AG04449 (cell line): ENCODE measurements at regions not wholly inside any gene's neighbourhood (a gene's known extent, or its start where the extent isn't known, plus 50 kb on each side); places are given as distances from the start of the nearest gene placed in this dataset.

Source experiments
- CTCF ChIA-PET: fragments of 350-600 bp; formaldehyde crosslinking; extraction: SDS; loops from one replicate; lab custom pipeline; 2021; ENCODE audit warnings: antibody characterized with exemption; lab: Yijun Ruan, JAX
- POLR2A ChIA-PET: fragments of 400-600, 350-600 bp; formaldehyde crosslinking; extraction: SDS; loops from one replicate; lab custom pipeline; 2020; ENCODE audit warnings: antibody characterized with exemption, inconsistent platforms; lab: Yijun Ruan, JAX
- DNase-seq: peaks from one replicate; pipeline ENCODE4 v3.0.0-alpha.2; 2010; ENCODE audit warnings: low read depth, low spot score
- H3K4me3 ChIP-seq: 2 replicates; pipeline ENCODE4 v1.5.1; 2011; ENCODE audit warnings: low read depth, mild to moderate bottlenecking, control low read depth, low read length
- CTCF ChIP-seq: IDR thresholded peaks from one replicate; pipeline ENCODE4 v1.5.1; 2011; ENCODE audit warnings: mild to moderate bottlenecking, moderate library complexity, low read length, control low read depth, inconsistent platforms; ENCODE audit not compliant: insufficient read depth; ENCODE audit errors: missing control alignments

GRCh38 chr3:155239960-155240359, 53.5 kb downstream of the STRIT1 start:
- POLR2A ChIA-PET = no interaction called here
- TF ChIP-seq CTCF = no peak
- DNase-seq = no peak
- CTCF ChIA-PET = no interaction called here
- H3K4me3 ChIP-seq = no peak overlapping the region

GRCh38 chr3:155238845-155239244, 54.6 kb downstream of the STRIT1 start:
- H3K4me3 ChIP-seq = no peak overlapping the region
- no peak for DNase-seq
- TF ChIP-seq CTCF = no peak
- ChIA-PET POLR2A (no interaction called here), CTCF (interaction anchor here (1.3 kb wide), 1 partner anchor 85 kb away, joined by 4 read pairs; no protein-coding TSS in a partner anchor)

- no peak for DNase-seq
- ChIA-PET CTCF (no interaction called here), POLR2A (no interaction called here)
- TF ChIP-seq CTCF = no peak
- no peak overlapping the region for H3K4me3 ChIP-seq
These were observed 57.0 kb downstream of the STRIT1 start for GRCh38 chr3:155236473-155236872.
